A549 (cell line): ENCODE measurements at regions not wholly inside any gene's neighbourhood (a gene's known extent, or its start where the extent isn't known, plus 50 kb on each side); places are given as distances from the start of the nearest gene placed in this dataset.

Source experiments
- MYC ChIP-seq: IDR thresholded peaks from 2 replicates; pipeline ENCODE4 v1.6.1; 2012; ENCODE audit warnings: mild to moderate bottlenecking, inconsistent platforms, low read length, improper control_type of control experiment, borderline replicate concordance
- TF ChIP-seq, protein P1 (sequence below): fragments of >200 bp; sonication (Bioruptor Twin); formaldehyde crosslinking; IDR thresholded peaks from 3 replicates; pipeline ENCODE4 v1.5.1; 2016

- TF ChIP-seq, protein P1, sequence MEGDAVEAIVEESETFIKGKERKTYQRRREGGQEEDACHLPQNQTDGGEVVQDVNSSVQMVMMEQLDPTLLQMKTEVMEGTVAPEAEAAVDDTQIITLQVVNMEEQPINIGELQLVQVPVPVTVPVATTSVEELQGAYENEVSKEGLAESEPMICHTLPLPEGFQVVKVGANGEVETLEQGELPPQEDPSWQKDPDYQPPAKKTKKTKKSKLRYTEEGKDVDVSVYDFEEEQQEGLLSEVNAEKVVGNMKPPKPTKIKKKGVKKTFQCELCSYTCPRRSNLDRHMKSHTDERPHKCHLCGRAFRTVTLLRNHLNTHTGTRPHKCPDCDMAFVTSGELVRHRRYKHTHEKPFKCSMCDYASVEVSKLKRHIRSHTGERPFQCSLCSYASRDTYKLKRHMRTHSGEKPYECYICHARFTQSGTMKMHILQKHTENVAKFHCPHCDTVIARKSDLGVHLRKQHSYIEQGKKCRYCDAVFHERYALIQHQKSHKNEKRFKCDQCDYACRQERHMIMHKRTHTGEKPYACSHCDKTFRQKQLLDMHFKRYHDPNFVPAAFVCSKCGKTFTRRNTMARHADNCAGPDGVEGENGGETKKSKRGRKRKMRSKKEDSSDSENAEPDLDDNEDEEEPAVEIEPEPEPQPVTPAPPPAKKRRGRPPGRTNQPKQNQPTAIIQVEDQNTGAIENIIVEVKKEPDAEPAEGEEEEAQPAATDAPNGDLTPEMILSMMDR = no peak
- no peak for TF ChIP-seq MYC
Measured at GRCh38 chr6:77074037-77074713, 389.1 kb downstream of the HTR1B start.
